Adrenal gland (tissue), 9 donors: ENCODE measurements at regions not wholly inside any gene's neighbourhood (a gene's known extent, or its start where the extent isn't known, plus 50 kb on each side); places are given as distances from the start of the nearest gene placed in this dataset.

Experiments
- DNase-seq, 7 donors: peaks; one replicate each; pipeline ENCODE4 v3.0.0-alpha.2; 2019 to 2020
- H3K27ac ChIP-seq, 5 donors: fragments of 200-600 bp; sonication (generic) in 4 of 5; 1 replicate in 3 of 5; 2 replicates in 2 of 5; pipeline versions ENCODE4 v1.5.1 to v1.8.0; 2016 to 2020; ENCODE audit warnings: mild to moderate bottlenecking in 1 of 5
- H3K27me3 ChIP-seq: fragments of 200-600 bp; 2 replicates; pipeline ENCODE4 v1.8.0; 2021
- H3K36me3 ChIP-seq, 2 donors: fragments of 200-600 bp; replicated peaks in 1 of 2; 1 replicate in 1 of 2; 2 replicates in 1 of 2; pipeline versions ENCODE4 v1.5.1 to v1.8.0; 2018 to 2022
- H3K4me1 ChIP-seq, 2 donors: fragments of 200-600 bp; replicated peaks in 1 of 2; 1 replicate in 1 of 2; 2 replicates in 1 of 2; pipeline versions ENCODE4 v1.5.1 to v1.8.0; 2018 to 2021
- H3K4me3 ChIP-seq, 4 donors: fragments of 200-600 bp; sonication (generic) in 3 of 4; one replicate each; pipeline ENCODE4 v1.5.1; 2016 to 2018
- H3K9me3 ChIP-seq, 3 donors: fragments of 200-600 bp; sonication (generic) in 1 of 3; replicated peaks in 1 of 3; 1 replicate in 2 of 3; 2 replicates in 1 of 3; pipeline versions ENCODE4 v1.5.1 to v1.8.0; 2016 to 2021
- CTCF ChIP-seq, 6 experiments: fragments of 450-650 bp in 4 of 6; fragments of 200-600 bp in 2 of 6; sonication (generic) in 1 of 6; IDR thresholded peaks; 1 replicate in 5 of 6; 2 replicates in 1 of 6; pipeline versions ENCODE4 v1.5.1 to v1.8.0; 2016 to 2021; ENCODE audit warnings: antibody characterized with exemption in 6 of 6, mild to moderate bottlenecking in 2 of 6, moderate library complexity in 1 of 6
- POLR2A ChIP-seq, 2 donors: fragments of 450-650 bp; IDR thresholded peaks; one replicate each; pipeline ENCODE4 v1.6.1; 2017; ENCODE audit warnings: antibody characterized with exemption in 2 of 2, mild to moderate bottlenecking in 2 of 2, moderate library complexity in 1 of 2
- WGBS, 4 donors: extraction: QIAGEN DNeasy Blood & Tissue Kit in 2 of 4; methylation state at CpG; one replicate each; pipeline versions ENCODE4 v1.1.5 to v1.1.7; 2013 to 2017; 5-methylcytosine and 5-hydroxymethylcytosine counted together
- intact Hi-C, 2 donors: fragments of 100-400 bp; cut with DNase I; formaldehyde crosslinking; loops; one replicate each; pipeline versions ENCODE4 v1.14.1 to v1.15.0; 2022 to 2023
- donor health status: healthy with polysubstance abuse.
- donor health status: Bipolar disorder and iron deficiency.
- donor health status: DM: yes; HTN: yes; CAD: no.
- donor health status: DM: no; HTN: no; CAD: no.
- donor health status: DM: no; HTN: no; CAD: no.

- Histone ChIP-seq H3K4me3 (no peak overlapping the region), H3K36me3 (no peaks in the 10 kb centered on the region), H3K27me3 (no peaks in the 10 kb centered on the region), H3K27ac (no peak overlapping the region), H3K9me3 (no peaks in the 10 kb centered on the region), H3K4me1 (no peaks in the 10 kb centered on the region)
- no peak for TF ChIP-seq CTCF (IDR thresholded peaks at IDR 0.05)
- no peak for TF ChIP-seq POLR2A (IDR thresholded peaks at IDR 0.05)
- WGBS, 4 donors, result 45 to 68% (median 56%) methylated on average over 2 of the region's 2 CpGs
- no peak for DNase-seq
- intact Hi-C loops, result no loop called here
Observed at GRCh38 chr20:40218971-40219370, 470.1 kb downstream of the MAFB start.

DNA sequence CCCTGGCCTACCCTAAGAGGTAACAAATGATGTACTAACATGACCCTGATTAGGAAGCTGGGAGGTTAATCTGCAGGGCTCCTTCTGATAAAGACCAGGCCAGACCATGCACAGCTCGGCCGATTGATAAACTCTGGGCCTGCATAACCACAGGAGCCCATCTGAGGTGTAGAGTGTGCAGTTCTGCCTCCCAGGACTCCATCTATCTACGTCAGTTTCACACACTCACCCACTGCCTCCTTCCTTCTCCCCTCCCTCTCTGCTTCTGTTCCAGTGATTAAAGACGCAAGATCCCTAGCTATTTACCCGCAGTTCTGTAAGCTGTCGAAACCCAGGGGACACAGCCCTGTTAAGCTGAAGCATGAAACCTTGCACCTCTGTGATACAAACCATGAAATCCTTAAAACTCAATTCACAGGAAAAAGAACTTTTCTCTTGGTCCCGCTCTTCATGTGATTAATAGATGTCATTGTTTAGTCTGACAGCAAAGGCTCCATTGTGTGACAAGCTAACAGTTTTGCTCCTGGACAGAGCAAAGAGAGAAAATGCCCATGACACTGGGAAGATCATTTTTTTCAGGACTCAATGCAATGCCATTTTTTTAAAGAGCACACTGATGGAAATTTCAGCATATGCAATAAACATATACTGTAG lies 470.6 kb downstream of the MAFB start:
- intact Hi-C loops, result no loop called here
- TF ChIP-seq POLR2A (IDR thresholded peaks at IDR 0.05), result no peak
- TF ChIP-seq CTCF (IDR thresholded peaks at IDR 0.05), result no peak
- 73 to 85% (median 77%) methylated on average over 7 of the region's 7 CpGs for WGBS, 4 donors

DNA sequence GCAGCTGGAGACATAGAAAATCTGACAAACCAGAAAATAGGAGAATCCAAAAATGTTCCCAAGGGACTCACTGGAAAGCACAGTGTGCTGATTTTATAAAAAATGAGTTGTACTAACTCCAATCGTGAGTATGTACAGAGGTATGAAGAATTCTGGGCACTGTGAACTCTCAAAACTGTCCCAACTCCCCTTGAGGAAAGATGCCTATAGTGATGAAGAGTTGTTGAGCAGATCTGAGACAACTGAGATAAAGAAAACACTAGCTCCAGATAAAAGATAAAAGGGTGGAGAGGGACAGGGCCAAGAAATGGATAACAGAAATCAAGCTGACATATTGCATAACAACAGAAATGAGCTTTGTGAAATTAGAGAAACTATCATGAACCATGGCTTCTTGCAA lies 481.4 kb downstream of the MAFB start:
- TF ChIP-seq POLR2A (IDR thresholded peaks at IDR 0.05), result no peak
- no peak for TF ChIP-seq CTCF (IDR thresholded peaks at IDR 0.05)
- intact Hi-C loops, result no loop called here
- 21 to 41% (median 32%) methylated on average over 1 of the region's 1 CpG for WGBS, 4 donors
- H3K27ac ChIP-seq, result no peak overlapping the region
- no peaks in the 10 kb centered on the region for H3K36me3 ChIP-seq
- no peaks in the 10 kb centered on the region for H3K4me1 ChIP-seq
- H3K9me3 ChIP-seq, result peaks cover 0 to 8% (median 0%) of the 10 kb centered on the region in 3 donors
- H3K4me3 ChIP-seq, result no peak overlapping the region
- H3K27me3 ChIP-seq, result no peaks in the 10 kb centered on the region
- DNase-seq, result no peak

More for the DNA sequence above, 470.6 kb downstream of the MAFB start:
- Histone ChIP-seq H3K9me3 (no peaks in the 10 kb centered on the region), H3K4me1 (no peaks in the 10 kb centered on the region), H3K27me3 (no peaks in the 10 kb centered on the region), H3K4me3 (no peak overlapping the region), H3K36me3 (no peaks in the 10 kb centered on the region), H3K27ac (no peak overlapping the region)
- DNase-seq, result no peak

GRCh38 chr20:40205971-40206370 lies 483.1 kb downstream of the MAFB start:
- intact Hi-C loops, result no loop called here
- TF ChIP-seq CTCF (IDR thresholded peaks at IDR 0.05), result no peak
- no peak for TF ChIP-seq POLR2A (IDR thresholded peaks at IDR 0.05)
- Histone ChIP-seq H3K27me3 (no peaks in the 10 kb centered on the region), H3K4me3 (no peak overlapping the region), H3K4me1 (no peaks in the 10 kb centered on the region), H3K9me3 (peaks cover 0 to 5% (median 0%) of the 10 kb centered on the region in 3 donors), H3K36me3 (no peaks in the 10 kb centered on the region), H3K27ac (no peak overlapping the region)
- 53 to 80% (median 73%) methylated on average over 2 of the region's 2 CpGs for WGBS, 4 donors
- DNase-seq, result no peak
